Memory B cell (primary cell): ENCODE measurements at regions not wholly inside any gene's neighbourhood (a gene's known extent, or its start where the extent isn't known, plus 50 kb on each side); places are given as distances from the start of the nearest gene placed in this dataset.
"Not testable (repeated sequence)": the region's sequence is repeated elsewhere in the genome, so short reads cannot be mapped to it uniquely, and the experiment has no call there.

ENCODE experiments used
- ATAC-seq: fragments of 150-1000 bp; cut with Tn5 transposase; 2 replicates; pipeline ENCODE4 v1.10.0; 2021; ENCODE audit warnings: low read depth, mild to moderate bottlenecking, moderate library complexity
- DNase-seq, 2 donors: peaks; one replicate each; pipeline ENCODE4 v3.0.0; 2022; ENCODE audit warnings: low spot score in 2 of 2
- H3K27ac Mint-ChIP-seq: one replicate; pipeline ENCODE4 v1.8.0; 2022; ENCODE audit warnings: mild to moderate bottlenecking, moderate library complexity, mixed read lengths
- H3K27me3 Mint-ChIP-seq: one replicate; pipeline ENCODE4 v1.8.0; 2022; ENCODE audit warnings: mixed read lengths
- H3K36me3 Mint-ChIP-seq: one replicate; pipeline ENCODE4 v1.8.0; 2022; ENCODE audit warnings: mild to moderate bottlenecking, mixed read lengths
- H3K4me1 Mint-ChIP-seq: one replicate; pipeline ENCODE4 v1.8.0; 2022; ENCODE audit warnings: mixed read lengths
- H3K4me3 Mint-ChIP-seq: one replicate; pipeline ENCODE4 v1.8.0; 2022; ENCODE audit warnings: mild to moderate bottlenecking, moderate library complexity, mixed read lengths
- H3K9me3 Mint-ChIP-seq: one replicate; pipeline ENCODE4 v1.8.0; 2022; ENCODE audit warnings: mixed read lengths

DNA sequence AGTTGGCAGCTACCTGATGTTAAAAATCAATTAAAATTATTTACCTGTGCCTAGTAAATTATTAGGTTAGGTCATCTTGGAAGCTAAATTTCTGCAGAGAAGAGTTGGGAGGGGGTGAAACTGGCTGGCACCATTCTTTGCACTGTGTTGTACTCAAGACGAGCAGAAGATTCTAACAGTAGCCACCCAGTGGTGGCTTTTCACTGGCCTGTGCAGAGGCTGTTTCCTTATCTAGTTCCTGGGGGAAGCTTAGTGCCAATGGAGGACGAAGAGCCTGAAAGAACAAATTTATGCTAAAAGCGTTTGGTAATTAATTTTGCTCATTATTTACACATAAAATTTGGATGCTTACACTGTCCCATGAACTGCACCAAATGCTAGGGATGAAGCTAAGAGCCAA is 595.3 kb downstream of the XPNPEP1 start:
- no peaks in the 10 kb centered on the region for H3K36me3 Mint-ChIP-seq
- H3K27ac Mint-ChIP-seq = no peak overlapping the region
- no peaks in the 10 kb centered on the region for H3K4me1 Mint-ChIP-seq
- no peaks in the 10 kb centered on the region for H3K27me3 Mint-ChIP-seq
- no peak for DNase-seq
- peaks cover 4% of the 10 kb centered on the region for H3K9me3 Mint-ChIP-seq
- no peak overlapping the region for H3K4me3 Mint-ChIP-seq
- no peak for ATAC-seq

DNA sequence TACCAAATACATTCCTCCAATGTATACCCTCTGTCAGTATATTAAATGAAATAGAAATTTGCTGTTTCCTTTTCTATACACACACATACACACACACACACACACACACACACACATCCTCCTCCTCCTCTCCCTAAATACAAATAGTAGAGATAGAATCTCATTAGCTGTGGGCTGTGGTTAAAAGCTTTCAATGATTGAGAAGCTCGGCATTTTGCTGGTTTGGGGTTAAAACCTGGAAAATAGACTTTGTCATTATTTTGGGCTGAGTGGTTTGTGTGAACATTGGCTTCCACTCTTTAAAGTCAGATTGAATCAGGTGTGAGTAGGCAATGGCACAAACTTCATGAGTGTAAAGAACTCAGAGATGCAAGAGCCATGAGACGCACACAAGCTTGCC is 596.0 kb downstream of the XPNPEP1 start:
- Mint-ChIP-seq H3K4me1 (no peaks in the 10 kb centered on the region), H3K27ac (no peak overlapping the region), H3K4me3 (no peak overlapping the region), H3K9me3 (peaks cover 2% of the 10 kb centered on the region), H3K36me3 (no peaks in the 10 kb centered on the region), H3K27me3 (no peaks in the 10 kb centered on the region)
- DNase-seq (no peak), ATAC-seq (no peak)

DNA sequence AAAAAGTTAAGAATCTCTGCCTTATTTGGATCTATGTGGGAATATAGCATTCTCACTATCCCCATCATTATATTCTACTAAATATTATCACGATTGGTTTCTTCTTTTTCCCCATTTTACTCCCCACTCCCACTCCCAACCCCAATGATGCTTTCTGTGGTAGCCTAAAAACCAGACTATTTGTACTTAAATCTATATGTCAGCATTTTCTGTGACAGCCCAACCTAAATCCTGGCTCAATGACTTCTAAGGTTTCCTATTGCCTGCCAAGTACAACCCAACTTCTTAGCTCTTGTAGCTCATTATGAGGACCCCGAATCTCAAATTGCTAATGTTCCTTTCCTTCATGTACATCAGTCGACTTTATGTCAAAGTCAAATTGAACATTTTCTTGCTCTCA is 598.6 kb downstream of the XPNPEP1 start:
- Mint-ChIP-seq H3K9me3 (peaks cover 6% of the 10 kb centered on the region), H3K4me3 (no peak overlapping the region), H3K36me3 (no peaks in the 10 kb centered on the region), H3K27ac (no peak overlapping the region), H3K27me3 (no peaks in the 10 kb centered on the region), H3K4me1 (no peaks in the 10 kb centered on the region)
- ATAC-seq = no peak
- DNase-seq = no peak

DNA sequence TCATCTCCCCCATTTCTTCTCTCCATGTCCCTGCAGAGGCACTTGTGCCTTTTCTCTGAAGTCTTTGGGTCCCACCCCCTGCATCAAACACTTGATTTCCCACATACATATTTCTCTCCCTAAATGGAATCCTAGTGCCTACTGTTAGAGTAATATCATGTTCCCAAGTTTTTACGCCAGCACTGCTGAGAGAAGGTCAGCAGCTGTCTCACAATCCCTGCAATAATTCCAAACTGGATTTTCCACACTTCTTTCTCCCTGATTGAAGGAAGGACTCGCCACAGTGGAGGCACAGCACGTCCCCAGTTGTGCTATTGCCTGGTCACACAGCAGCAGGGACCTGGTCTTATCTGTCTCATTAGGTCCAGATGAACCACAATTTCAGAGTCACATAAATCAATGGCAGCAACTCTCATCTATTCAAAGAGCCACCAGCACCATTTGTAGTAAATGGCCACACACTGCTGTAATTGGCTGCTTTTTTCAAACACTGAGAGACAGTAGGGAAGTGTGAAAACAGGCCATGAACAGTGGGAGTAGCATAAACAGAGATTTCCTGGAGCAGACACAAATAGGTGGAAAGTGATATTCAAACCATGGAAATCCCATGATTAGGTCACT is 605.5 kb downstream of the XPNPEP1 start:
- no peaks in the 10 kb centered on the region for H3K4me1 Mint-ChIP-seq
- H3K27ac Mint-ChIP-seq = no peak overlapping the region
- no peaks in the 10 kb centered on the region for H3K27me3 Mint-ChIP-seq
- no peaks in the 10 kb centered on the region for H3K36me3 Mint-ChIP-seq
- ATAC-seq (no peak), DNase-seq (no peak)
- no peak overlapping the region for H3K4me3 Mint-ChIP-seq
- H3K9me3 Mint-ChIP-seq = peaks cover 6% of the 10 kb centered on the region

DNA sequence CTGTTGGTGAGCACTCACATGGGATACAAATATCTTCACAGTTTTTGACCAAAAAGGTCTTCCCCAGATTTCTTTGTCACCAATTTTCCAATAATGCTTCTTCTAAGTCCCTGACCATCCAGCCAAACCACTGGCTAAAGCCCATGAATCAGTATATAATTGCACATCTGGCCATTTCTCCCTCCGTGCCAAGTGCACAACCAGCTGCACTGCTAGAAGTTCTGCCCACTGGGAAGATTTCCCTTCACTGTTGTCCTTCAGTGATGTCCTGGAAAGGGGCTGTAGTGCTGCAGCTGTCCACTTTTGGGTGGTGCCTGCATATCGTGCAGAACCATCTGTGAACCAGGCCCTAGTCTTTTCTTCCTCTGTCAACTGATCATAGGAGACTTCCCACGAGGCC is 609.3 kb downstream of the XPNPEP1 start:
- H3K4me1 Mint-ChIP-seq, H3K27ac Mint-ChIP-seq, H3K9me3 Mint-ChIP-seq, ATAC-seq, H3K36me3 Mint-ChIP-seq, H3K4me3 Mint-ChIP-seq, H3K27me3 Mint-ChIP-seq, DNase-seq: not testable (repeated sequence)

DNA sequence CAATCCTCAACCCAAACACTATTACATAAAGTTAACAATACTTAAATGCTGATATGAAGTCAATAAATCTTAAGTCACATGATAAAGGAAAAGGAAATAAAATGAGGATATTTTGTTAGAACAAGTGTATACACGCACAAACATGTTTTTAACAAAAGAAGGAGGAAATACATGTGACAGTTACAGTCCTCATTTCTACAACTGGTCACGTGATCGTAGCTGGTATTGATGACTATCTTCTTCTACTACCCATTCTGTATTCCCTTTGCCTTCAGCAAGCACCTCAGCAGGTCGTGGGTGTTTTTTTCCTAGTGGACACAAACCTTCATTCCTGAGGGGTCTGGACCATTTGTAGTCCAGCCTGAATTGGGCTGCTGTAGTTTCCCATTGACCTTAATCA is 610.8 kb downstream of the XPNPEP1 start:
- H3K27me3 Mint-ChIP-seq, H3K27ac Mint-ChIP-seq, ATAC-seq, H3K36me3 Mint-ChIP-seq, H3K9me3 Mint-ChIP-seq, DNase-seq, H3K4me3 Mint-ChIP-seq, H3K4me1 Mint-ChIP-seq: not testable (repeated sequence)

DNA sequence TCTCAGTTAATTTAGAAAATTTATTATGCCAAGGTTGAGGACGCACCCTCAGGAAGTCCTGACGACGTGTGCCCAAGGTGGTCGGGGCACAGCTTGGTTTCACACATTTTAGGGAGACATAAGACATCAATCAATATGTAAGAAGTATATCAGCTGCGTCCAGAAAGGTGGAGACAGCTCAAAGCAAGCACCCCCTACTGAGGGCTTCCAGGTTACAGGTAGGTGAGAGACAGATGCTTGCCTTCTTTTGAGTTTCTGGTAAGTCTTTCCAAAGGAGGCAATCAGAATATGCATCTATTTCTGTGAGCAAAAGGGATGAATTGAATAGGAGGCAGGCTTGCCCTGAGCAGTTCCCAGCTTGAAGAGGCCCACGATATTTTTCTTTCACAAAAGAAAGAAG is 614.3 kb downstream of the XPNPEP1 start:
- H3K9me3 Mint-ChIP-seq = no peaks in the 10 kb centered on the region
- no peak overlapping the region for H3K27ac Mint-ChIP-seq
- no peaks in the 10 kb centered on the region for H3K27me3 Mint-ChIP-seq
- H3K4me1 Mint-ChIP-seq = no peaks in the 10 kb centered on the region
- no peaks in the 10 kb centered on the region for H3K36me3 Mint-ChIP-seq
- no peak overlapping the region for H3K4me3 Mint-ChIP-seq
- ATAC-seq = no peak
- DNase-seq = no peak

DNA sequence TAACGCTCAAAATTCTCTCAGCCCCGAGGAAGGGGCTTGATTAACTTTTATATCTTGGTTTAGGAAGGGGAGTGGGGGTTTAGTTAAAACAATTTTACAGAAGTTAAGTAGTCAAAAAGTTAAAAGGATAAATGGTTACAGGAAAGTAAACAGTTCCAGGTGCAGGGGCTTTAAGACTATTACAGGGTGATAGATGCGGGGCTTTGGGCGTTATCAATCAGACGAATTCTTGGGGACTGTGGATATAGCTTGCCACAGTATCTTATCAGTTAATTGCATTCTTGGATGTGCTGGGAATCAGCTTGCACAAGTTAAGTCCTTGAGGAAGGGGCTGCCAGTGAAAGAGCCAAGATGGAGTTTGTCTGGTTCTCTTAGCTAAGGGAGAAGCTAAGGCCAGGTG is 616.2 kb downstream of the XPNPEP1 start:
- not testable (repeated sequence) for H3K4me1 Mint-ChIP-seq, H3K36me3 Mint-ChIP-seq, H3K27me3 Mint-ChIP-seq, H3K27ac Mint-ChIP-seq, DNase-seq, H3K9me3 Mint-ChIP-seq, H3K4me3 Mint-ChIP-seq, ATAC-seq

DNA sequence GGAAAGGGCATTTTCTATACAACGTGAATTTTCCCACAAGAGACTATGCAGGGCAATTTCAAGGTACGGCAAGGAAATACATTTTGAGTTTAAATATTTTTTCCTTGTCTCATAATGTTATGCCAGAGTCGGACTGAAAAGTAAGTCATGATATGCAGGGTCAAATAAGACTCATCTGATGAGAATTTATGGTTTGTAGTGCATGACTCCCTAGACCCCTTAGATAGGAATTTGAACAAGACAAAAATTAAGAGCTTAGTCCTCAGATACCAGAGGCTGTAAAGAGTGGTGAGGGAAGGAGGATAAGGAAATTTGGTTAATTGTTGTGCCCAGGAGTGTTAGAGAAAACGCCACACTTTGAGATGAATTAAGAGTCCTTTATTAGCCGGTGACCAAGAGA is 616.6 kb downstream of the XPNPEP1 start:
- Mint-ChIP-seq H3K9me3 (no peaks in the 10 kb centered on the region), H3K4me1 (no peaks in the 10 kb centered on the region), H3K36me3 (no peaks in the 10 kb centered on the region), H3K4me3 (no peak overlapping the region), H3K27me3 (no peaks in the 10 kb centered on the region), H3K27ac (no peak overlapping the region)
- DNase-seq (no peak), ATAC-seq (no peak)

DNA sequence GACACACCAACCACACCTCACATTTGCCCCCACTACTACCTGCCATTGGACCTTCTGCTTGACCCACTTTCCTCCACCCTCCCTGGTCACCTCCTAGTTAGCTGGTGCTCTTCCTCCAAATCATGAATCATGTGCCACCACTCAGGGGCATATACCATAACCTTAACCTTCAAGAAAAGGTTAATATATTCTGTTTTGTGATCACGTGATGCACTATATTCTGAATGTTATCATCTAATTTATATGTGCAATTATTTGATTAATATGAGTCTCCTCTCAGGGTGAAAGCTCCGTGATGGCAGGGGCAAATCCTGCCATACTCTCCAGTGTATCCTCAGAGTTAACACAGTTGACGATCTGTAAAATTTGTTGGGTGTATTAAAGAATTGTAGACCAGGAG is 635.5 kb downstream of the XPNPEP1 start:
- ATAC-seq (no peak), DNase-seq (no peak)
- no peak overlapping the region for H3K4me3 Mint-ChIP-seq
- H3K9me3 Mint-ChIP-seq = peaks cover 1% of the 10 kb centered on the region
- H3K27me3 Mint-ChIP-seq = no peaks in the 10 kb centered on the region
- no peak overlapping the region for H3K27ac Mint-ChIP-seq
- no peaks in the 10 kb centered on the region for H3K4me1 Mint-ChIP-seq
- no peaks in the 10 kb centered on the region for H3K36me3 Mint-ChIP-seq

DNA sequence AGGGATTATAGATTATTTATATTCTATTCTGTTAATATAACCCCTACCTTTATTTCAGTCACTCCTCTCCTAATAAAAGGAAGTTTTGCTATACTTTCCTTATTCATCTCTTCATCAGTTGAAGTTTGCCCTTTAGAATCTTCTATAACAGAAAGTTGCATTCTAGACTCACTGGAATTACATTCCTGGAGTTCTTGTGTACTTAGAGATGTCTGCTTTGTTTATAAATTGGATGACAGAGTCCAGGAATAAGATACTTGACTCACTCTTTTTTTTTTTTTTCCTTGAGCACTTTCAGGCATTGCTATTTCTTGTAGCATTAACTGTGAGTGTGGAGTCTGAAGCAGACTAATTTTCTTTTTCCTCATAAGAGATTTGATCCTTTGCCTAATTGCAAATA is 640.8 kb downstream of the XPNPEP1 start:
- DNase-seq (no peak), ATAC-seq (no peak)
- Mint-ChIP-seq H3K36me3 (no peaks in the 10 kb centered on the region), H3K27ac (no peak overlapping the region), H3K9me3 (no peaks in the 10 kb centered on the region), H3K4me1 (no peaks in the 10 kb centered on the region), H3K27me3 (no peaks in the 10 kb centered on the region), H3K4me3 (no peak overlapping the region)

DNA sequence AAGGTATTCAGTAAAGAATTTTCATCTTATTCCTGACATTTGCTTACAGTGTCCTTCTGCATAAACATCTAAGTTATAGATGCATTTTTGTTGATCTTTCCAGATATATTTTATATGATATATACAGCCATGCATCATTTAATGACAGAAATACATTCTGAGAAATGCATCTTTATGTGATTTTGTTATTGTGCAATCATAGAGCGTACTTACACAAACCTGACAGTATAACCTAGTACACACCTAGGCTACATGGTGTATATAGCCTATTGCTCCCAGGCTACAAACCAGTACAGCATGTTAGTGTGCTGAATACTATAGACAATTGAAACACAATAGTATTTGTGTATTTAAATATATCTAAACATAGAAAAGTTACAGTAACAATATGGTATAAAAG is 642.0 kb downstream of the XPNPEP1 start:
- DNase-seq = no peak
- no peaks in the 10 kb centered on the region for H3K36me3 Mint-ChIP-seq
- H3K9me3 Mint-ChIP-seq = no peaks in the 10 kb centered on the region
- no peaks in the 10 kb centered on the region for H3K4me1 Mint-ChIP-seq
- ATAC-seq = no peak
- no peak overlapping the region for H3K27ac Mint-ChIP-seq
- H3K4me3 Mint-ChIP-seq = no peak overlapping the region
- no peaks in the 10 kb centered on the region for H3K27me3 Mint-ChIP-seq

DNA sequence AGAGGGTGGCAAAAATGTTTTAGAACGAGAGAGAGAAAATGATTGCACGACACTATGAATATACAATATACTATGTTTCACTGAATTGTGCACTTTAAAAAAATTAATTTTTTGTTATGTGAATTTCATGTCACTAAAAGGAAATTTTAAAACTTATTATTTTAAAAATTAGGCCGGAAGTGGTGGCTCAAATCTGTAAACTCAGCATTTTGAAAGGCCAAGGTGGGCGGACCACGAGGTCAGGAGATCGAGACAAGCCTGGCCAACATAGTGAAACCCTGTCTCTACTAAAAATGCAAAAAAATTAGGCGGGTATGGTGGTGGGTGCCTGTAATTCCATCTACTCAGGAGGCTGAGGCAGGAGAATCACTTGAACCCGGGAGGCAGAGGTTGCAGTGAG is 642.5 kb downstream of the XPNPEP1 start:
- no peaks in the 10 kb centered on the region for H3K36me3 Mint-ChIP-seq

DNA sequence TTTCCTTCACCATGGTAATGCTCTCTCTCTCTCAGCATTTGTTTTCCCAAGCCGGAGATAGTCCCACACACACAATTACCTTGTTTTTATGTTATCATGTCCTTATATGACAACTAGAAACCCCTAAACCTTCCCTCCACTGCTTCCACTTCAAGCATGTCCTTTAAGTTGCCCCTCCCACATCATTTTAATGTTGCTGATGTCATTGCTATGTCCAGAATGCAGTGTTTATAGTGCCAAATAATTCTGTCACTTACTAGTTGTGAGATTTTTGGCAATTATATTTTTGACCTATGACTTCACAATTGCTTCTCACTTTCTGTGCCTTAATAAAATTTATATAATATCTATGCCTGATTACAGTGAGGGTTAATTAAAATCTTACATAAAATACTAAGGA is 645.9 kb downstream of the XPNPEP1 start:
- no peaks in the 10 kb centered on the region for H3K4me1 Mint-ChIP-seq
- H3K27me3 Mint-ChIP-seq = no peaks in the 10 kb centered on the region
- H3K27ac Mint-ChIP-seq = no peak overlapping the region
- ATAC-seq (no peak), DNase-seq (no peak)
- H3K9me3 Mint-ChIP-seq = no peaks in the 10 kb centered on the region
- H3K36me3 Mint-ChIP-seq = no peaks in the 10 kb centered on the region
- H3K4me3 Mint-ChIP-seq = no peak overlapping the region

More for the DNA sequence above, 642.5 kb downstream of the XPNPEP1 start:
- DNase-seq = no peak
- no peak for ATAC-seq
- H3K4me3 Mint-ChIP-seq = no peak overlapping the region
- H3K27ac Mint-ChIP-seq = no peak overlapping the region
- H3K27me3 Mint-ChIP-seq = no peaks in the 10 kb centered on the region
- no peaks in the 10 kb centered on the region for H3K9me3 Mint-ChIP-seq
- H3K4me1 Mint-ChIP-seq = no peaks in the 10 kb centered on the region

DNA sequence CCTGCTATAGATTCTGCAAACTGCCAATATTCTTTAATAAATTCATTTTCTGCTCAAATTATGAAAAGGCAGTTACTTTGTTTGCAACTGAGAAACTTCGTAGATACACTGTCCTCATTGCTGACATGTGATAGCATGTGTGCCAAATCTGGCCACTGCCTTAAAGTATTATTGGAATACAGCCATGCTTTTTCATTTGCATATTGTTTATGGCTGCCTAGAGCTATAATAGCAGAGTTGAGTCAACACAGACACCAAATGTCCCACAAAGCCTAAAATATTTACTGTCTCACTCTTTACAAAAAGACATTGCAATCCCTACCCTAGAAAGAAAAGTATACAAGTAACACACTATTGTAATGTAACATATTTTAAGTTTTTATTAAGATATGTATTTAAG is 647.4 kb downstream of the XPNPEP1 start:
- Mint-ChIP-seq H3K4me3 (no peak overlapping the region), H3K27me3 (no peaks in the 10 kb centered on the region), H3K9me3 (no peaks in the 10 kb centered on the region), H3K4me1 (no peaks in the 10 kb centered on the region), H3K27ac (no peak overlapping the region), H3K36me3 (no peaks in the 10 kb centered on the region)
- ATAC-seq = no peak
- no peak for DNase-seq
